ENCODE measurements at regions not wholly inside any gene's neighbourhood (a gene's known extent, or its start where the extent isn't known, plus 50 kb on each side); places are given as distances from the start of the nearest gene placed in this dataset.

DNA sequence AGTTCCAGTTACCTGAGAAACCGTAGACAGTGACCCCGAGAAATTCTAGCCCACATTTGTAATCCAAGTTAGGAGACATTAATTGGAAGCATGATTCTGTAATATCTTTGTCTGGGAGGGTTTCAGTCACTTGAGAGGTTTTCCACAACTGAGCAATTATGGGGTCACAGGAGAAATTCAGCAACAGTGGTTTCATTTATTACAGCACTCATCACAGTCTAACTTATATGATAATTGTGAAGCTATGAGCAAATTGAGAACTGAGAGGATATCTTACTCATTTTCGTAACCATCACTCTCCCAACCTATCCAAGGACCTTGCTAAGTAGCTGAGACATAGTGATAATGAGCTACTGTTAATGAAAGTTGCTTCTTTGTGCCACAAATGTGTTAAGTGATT, 328.5 kb upstream of the PPP2R3A start:
- TF ChIP-seq CTCF (IDR thresholded peaks at IDR 0.05) (no peak), POLR2A (IDR thresholded peaks at IDR 0.05) (no peak)
